ENCODE measurements at regions not wholly inside any gene's neighbourhood (a gene's known extent, or its start where the extent isn't known, plus 50 kb on each side); places are given as distances from the start of the nearest gene placed in this dataset.

DNA sequence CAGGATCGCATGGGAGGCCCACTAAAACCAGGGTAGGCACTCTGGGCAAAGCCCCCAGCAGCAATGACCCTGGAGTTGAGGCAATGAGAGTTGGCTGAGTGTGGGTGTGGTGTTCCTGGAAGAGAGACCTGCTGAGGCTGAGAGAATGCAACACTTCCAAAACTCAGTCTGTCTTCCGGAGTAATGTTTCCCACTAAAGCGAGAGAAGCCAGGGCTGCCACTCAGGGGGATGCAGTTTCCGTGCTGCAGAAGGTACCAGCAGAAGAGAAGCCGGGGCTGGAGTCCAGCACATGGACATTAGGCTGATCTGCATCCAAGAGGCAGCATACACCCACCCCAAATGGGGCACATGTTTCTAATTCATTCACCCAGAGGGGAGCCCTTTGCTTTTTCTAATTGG is 127.2 kb upstream of the ARHGAP28 start:
- H3K36me3 Mint-ChIP-seq (ENCODE audit: unreplicated experiment): no peaks in the 10 kb centered on the region
- peaks cover 4% of the 10 kb centered on the region for H3K27me3 Mint-ChIP-seq (ENCODE audit: unreplicated experiment)
- no peak overlapping the region for H3K4me3 Mint-ChIP-seq (ENCODE audit: unreplicated experiment)
- TF ChIP-seq, protein P1, sequence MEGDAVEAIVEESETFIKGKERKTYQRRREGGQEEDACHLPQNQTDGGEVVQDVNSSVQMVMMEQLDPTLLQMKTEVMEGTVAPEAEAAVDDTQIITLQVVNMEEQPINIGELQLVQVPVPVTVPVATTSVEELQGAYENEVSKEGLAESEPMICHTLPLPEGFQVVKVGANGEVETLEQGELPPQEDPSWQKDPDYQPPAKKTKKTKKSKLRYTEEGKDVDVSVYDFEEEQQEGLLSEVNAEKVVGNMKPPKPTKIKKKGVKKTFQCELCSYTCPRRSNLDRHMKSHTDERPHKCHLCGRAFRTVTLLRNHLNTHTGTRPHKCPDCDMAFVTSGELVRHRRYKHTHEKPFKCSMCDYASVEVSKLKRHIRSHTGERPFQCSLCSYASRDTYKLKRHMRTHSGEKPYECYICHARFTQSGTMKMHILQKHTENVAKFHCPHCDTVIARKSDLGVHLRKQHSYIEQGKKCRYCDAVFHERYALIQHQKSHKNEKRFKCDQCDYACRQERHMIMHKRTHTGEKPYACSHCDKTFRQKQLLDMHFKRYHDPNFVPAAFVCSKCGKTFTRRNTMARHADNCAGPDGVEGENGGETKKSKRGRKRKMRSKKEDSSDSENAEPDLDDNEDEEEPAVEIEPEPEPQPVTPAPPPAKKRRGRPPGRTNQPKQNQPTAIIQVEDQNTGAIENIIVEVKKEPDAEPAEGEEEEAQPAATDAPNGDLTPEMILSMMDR (IDR thresholded peaks at IDR 0.05): no peak
- no peak for DNase-seq (ENCODE audit: extremely low spot score, unreplicated experiment)
- no peak overlapping the region for H3K27ac Mint-ChIP-seq (ENCODE audit: unreplicated experiment)
- H3K9me3 Mint-ChIP-seq (ENCODE audit: unreplicated experiment): no peaks in the 10 kb centered on the region
- peaks cover 17% of the 10 kb centered on the region for H3K4me1 Mint-ChIP-seq (ENCODE audit: unreplicated experiment)

DNA sequence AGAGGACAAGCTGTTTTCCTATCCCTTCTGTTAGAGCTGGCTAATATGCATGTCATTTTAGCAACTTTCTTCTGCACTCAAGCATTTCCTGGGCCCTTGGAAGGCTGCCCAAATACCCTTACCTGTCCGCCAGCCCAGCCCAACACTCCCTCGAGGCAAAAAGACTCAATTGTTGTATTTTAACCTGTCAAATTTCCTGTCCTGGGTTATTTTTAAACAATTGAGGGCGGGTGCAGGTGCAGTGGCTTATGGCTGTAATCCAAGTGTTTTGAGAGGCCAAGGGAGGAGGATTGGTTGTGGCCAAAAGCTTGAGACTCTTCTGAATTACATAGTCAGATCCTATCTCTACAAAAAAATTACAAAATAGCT is 125.0 kb upstream of the ARHGAP28 start:
- H3K36me3 Mint-ChIP-seq (ENCODE audit: unreplicated experiment): no peaks in the 10 kb centered on the region
- DNase-seq (ENCODE audit: extremely low spot score, unreplicated experiment): no peak
- TF ChIP-seq, protein P1 (IDR thresholded peaks at IDR 0.05): no peak
- H3K4me3 Mint-ChIP-seq (ENCODE audit: unreplicated experiment): no peak overlapping the region
- H3K27me3 Mint-ChIP-seq (ENCODE audit: unreplicated experiment): no peaks in the 10 kb centered on the region
- H3K4me1 Mint-ChIP-seq (ENCODE audit: unreplicated experiment): peaks cover 19% of the 10 kb centered on the region
- no peaks in the 10 kb centered on the region for H3K9me3 Mint-ChIP-seq (ENCODE audit: unreplicated experiment)
- H3K27ac Mint-ChIP-seq (ENCODE audit: unreplicated experiment): no peak overlapping the region

- no peaks in the 10 kb centered on the region for H3K9me3 Mint-ChIP-seq (ENCODE audit: unreplicated experiment)
- no peak overlapping the region for H3K4me3 Mint-ChIP-seq (ENCODE audit: unreplicated experiment)
- no peaks in the 10 kb centered on the region for H3K27me3 Mint-ChIP-seq (ENCODE audit: unreplicated experiment)
- H3K27ac Mint-ChIP-seq (ENCODE audit: unreplicated experiment): peak overlapping the region; percentile 80
- TF ChIP-seq, protein P1 (IDR thresholded peaks at IDR 0.05): no peak
- peaks cover 25% of the 10 kb centered on the region for H3K4me1 Mint-ChIP-seq (ENCODE audit: unreplicated experiment)
- DNase-seq (ENCODE audit: extremely low spot score, unreplicated experiment): no peak
- H3K36me3 Mint-ChIP-seq (ENCODE audit: unreplicated experiment): no peaks in the 10 kb centered on the region
These were observed 124.2 kb upstream of the ARHGAP28 start for GRCh38 chr18:6605115-6605869.

DNA sequence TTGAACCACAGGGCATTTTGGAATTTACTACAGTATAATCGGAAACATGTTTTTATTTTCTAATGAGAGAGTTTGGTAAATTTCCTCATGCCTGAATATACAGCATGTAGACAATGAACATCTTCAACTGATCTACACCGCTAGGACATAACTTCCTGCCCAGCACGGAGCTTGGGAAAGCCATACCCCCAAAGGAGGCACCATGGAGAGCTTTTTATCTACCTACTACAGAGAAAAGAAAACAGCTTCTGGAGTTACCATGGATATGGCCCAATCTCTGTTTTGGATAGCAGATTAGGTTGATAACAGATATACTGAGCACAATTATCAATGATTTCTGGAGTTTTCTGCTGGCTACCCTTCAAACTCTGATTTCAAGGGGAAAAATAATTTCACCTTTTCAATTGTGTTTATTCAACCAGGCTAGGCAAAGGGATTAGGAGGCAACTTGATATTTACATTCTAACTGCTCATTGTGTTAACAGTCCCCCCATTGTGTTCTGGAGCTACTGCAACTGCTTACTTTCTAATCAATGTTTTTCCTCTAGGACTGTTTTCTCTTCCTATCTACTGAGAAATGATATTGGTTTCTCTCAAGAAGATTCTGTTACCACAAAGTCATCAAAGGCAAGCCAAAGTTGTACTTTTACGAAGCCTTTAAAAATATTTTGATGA is 123.0 kb upstream of the ARHGAP28 start:
- Mint-ChIP-seq H3K36me3 (ENCODE audit: unreplicated experiment) (no peaks in the 10 kb centered on the region), H3K4me1 (ENCODE audit: unreplicated experiment) (peaks cover 35% of the 10 kb centered on the region), H3K27me3 (ENCODE audit: unreplicated experiment) (no peaks in the 10 kb centered on the region), H3K27ac (ENCODE audit: unreplicated experiment) (no peak overlapping the region), H3K9me3 (ENCODE audit: unreplicated experiment) (no peaks in the 10 kb centered on the region), H3K4me3 (ENCODE audit: unreplicated experiment) (no peak overlapping the region)
- DNase-seq (ENCODE audit: extremely low spot score, unreplicated experiment): no peak
- TF ChIP-seq, protein P1 (IDR thresholded peaks at IDR 0.05): no peak

DNA sequence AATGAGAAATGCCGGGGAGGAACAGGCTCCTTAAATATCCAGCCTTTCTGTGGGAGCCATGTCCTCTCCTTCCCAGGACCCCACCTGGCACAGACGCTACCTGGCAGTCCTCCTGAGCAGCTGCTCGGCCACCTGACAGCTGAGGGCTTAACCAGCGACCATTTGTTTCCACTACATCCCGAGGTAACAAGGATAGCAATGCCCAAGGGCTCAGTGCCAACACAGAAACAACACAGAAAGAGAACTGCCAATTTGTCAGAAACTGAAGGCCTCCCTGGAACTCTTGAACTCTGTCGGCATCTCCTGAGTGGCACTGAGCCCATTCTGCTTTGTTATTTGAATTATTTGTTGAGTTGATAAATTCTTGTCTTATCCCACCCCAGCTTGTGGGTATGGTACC is 122.2 kb upstream of the ARHGAP28 start:
- H3K36me3 Mint-ChIP-seq (ENCODE audit: unreplicated experiment): no peaks in the 10 kb centered on the region
- H3K9me3 Mint-ChIP-seq (ENCODE audit: unreplicated experiment): no peaks in the 10 kb centered on the region
- H3K27me3 Mint-ChIP-seq (ENCODE audit: unreplicated experiment): no peaks in the 10 kb centered on the region
- no peak overlapping the region for H3K27ac Mint-ChIP-seq (ENCODE audit: unreplicated experiment)
- H3K4me1 Mint-ChIP-seq (ENCODE audit: unreplicated experiment): peaks cover 35% of the 10 kb centered on the region
- TF ChIP-seq, protein P1 (IDR thresholded peaks at IDR 0.05): no peak
- DNase-seq (ENCODE audit: extremely low spot score, unreplicated experiment): no peak
- H3K4me3 Mint-ChIP-seq (ENCODE audit: unreplicated experiment): no peak overlapping the region
